Fibroblast of gingiva (primary cell): ENCODE measurements at regions not wholly inside any gene's neighbourhood (a gene's known extent, or its start where the extent isn't known, plus 50 kb on each side); places are given as distances from the start of the nearest gene placed in this dataset.

ENCODE experiments used
- DNase-seq: peaks from one replicate; pipeline ENCODE4 v3.0.0-alpha.2; 2011; ENCODE audit warnings: low read depth

- no peak for DNase-seq
These were observed 322.1 kb downstream of the BLID start for GRCh38 chr11:121793916-121794315.

DNA sequence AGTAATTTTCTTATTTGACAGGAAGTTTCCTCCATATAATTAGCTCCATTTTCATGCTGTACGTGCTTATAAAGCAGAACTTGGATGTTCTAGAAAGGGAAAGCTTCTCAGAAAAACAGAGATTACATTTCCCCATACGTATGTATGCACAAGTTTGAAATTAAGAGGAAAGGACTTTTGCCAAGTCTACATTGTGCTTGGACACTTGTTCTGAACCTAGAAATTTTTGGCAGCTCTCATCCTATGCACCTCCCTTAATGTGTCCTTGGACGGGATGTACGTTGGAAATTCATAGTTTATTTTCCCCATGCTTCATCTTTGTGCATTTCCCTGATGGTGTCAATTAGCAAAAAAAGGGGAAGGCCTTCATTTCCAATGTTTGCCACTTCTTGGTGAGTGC lies 322.7 kb downstream of the BLID start:
- DNase-seq = peak; percentile 23

DNA sequence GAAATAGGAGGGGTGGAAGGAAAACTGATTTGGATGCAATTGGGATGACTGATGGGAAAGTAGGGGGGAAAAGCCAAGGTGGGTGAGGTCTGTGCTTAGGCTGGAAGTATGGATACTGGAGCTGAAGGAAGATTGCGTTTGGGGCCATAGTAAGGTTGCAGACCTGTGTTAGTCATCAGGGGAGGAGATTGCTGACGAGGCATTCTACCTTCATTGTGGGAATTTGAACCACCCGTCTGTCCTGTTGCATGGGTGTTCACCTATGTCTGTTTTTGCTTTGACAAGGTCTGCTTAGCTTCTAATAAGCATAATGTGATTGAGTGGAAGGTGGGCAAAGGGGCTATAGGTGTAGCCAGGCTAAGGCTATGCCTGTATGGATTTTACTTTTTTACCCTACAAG lies 323.8 kb downstream of the BLID start:
- no peak for DNase-seq

DNA sequence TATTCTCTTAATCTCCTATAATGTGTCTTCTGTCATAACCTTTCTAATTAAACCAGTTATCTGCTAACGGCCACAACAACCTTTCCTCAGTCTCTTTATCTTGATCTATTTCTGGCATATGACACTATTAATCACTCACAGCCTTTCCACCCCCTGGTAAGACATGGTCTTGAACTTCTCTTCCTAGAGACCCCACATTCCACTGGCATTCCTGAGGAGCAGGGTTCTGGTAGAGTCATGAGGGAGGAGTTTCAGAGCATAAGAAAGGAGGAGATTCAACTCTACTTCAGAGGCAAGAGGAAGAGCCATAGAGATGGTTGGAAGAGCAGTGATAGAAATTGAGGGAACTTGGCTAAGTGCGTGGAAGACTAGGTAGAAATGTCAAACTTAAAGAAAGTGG lies 325.6 kb downstream of the BLID start:
- no peak for DNase-seq

GRCh38 chr11:121780971-121781370 lies 328.2 kb upstream of the SORL1-AS1 start:
- no peak for DNase-seq

DNA sequence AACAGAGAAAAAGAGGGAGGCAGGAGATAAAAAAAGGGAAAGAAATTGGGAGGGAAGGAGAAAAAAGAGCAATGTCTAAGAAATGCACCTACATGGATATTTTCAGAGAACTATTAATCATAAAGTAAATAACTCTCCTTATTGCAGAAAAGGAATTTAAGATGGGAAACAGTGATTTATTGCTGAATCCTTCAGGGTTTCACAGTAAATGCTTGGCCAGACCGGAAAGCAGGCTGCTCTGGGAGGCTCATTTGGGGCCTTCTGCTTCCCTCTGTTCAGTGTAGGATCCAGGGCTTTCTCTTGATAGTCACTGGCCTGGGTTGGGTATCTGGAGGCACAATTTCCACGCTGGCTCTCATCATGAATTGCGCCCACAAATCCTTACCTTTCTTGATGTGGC lies 324.3 kb upstream of the SORL1-AS1 start:
- no peak for DNase-seq

- DNase-seq = no peak
These were observed 322.5 kb upstream of the SORL1-AS1 start for GRCh38 chr11:121775276-121775675.

DNA sequence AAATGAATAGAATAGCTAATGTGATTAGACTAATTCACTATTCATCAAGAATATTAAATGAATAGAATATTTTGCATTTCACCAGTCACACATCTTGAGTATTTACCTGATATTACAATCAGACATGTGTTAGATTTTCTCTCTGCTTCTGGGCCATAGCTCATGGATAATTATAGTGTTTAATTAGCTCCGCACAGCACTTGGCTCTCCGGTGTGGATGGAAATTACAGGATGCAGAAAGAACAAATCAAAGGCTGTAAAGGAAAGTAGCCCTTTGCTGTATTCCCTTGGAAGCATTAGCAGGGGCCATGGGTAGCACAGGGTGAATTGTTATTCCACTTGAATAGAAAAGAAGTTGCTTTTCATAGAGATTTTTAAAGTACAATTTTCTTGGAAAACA lies 320.3 kb upstream of the SORL1-AS1 start:
- no peak for DNase-seq

- no peak for DNase-seq
These were observed 318.3 kb upstream of the SORL1-AS1 start for GRCh38 chr11:121770939-121771595.

GRCh38 chr11:121769191-121769590 lies 316.4 kb upstream of the SORL1-AS1 start:
- no peak for DNase-seq

GRCh38 chr11:121767433-121767832 lies 314.7 kb upstream of the SORL1-AS1 start:
- DNase-seq = no peak

GRCh38 chr11:121766991-121767390 lies 314.2 kb upstream of the SORL1-AS1 start:
- DNase-seq = no peak

- DNase-seq = no peak
These were observed 313.4 kb upstream of the SORL1-AS1 start for GRCh38 chr11:121766166-121766565.

- no peak for DNase-seq
These were observed 310.8 kb upstream of the SORL1-AS1 start for GRCh38 chr11:121763526-121763925.

GRCh38 chr11:121762820-121763219 lies 310.1 kb upstream of the SORL1-AS1 start:
- DNase-seq = peak; percentile 18

- DNase-seq = no peak
These were observed 308.4 kb upstream of the SORL1-AS1 start for GRCh38 chr11:121761186-121761585.

DNA sequence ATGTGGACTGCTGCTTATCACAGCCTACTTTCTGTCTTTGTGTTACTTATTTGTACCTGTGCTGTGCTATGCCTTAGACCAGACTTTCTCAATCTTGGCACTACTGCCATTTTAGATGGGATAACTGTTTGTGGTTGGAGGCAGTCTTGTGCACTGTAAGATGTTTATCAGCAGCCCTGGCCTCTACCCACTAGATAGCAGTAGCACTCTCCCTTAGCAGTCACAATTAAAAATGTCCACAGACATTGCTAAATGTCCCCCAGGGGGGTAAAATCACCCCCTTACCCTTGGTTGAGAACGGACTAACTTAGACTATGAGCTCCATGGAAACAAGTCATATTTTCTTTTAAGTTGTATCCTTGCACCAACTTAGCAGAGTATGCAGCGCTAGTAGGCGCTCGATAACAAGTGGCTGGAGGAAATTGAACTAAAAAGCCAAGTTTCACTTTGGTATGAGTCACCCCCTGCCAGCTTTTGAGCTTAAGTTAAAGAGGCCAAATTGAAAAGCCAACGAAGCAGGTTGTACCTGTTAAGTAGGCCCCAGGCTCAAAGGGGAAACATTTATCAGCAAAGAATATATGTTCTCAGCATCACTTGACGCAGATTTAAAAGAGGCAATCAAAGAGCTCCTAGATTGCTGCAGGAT lies 304.8 kb upstream of the SORL1-AS1 start:
- peak; percentile 9 for DNase-seq

DNA sequence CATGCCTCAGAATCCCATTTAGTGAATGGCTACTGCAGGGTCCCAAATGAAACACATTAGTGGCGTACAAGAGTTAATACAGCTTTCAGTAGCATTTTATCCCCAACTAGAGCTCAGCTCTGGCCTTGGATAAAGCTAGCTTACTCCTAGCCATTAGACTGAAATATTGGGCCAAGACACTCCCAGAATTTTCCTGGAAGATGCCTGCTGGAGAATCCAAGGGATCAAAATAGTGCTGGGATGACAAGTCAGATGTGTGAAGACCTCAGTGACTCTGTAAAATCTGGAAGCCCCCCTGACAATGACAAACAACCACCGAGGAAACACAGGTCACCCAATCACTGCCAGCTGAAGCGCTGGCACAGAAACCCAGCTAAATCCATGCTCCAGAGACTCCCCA lies 303.1 kb upstream of the SORL1-AS1 start:
- DNase-seq = no peak

DNA sequence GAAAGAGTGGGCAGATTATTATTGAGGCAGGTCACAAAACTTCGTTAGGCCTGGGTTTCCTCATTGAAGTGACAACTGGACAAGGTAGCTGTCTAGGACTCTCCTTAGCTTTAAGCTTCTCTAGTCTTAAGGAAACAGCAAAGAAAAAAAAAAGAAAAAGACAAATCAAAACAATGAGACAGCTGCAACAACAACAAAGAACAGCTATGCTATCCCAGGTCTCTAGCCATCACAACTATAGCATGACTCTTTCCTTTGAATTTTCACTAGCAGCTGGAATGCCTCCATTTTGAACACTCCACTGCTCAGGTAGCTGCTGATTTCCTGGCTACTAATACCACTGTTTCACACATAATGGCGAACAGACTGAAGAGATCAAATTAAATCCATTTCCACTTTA lies 302.4 kb upstream of the SORL1-AS1 start:
- no peak for DNase-seq

- DNase-seq = peak; percentile 34
These were observed 301.8 kb upstream of the SORL1-AS1 start for GRCh38 chr11:121754598-121754997.

- no peak for DNase-seq
These were observed 296.9 kb upstream of the SORL1-AS1 start for GRCh38 chr11:121749691-121750090.

- no peak for DNase-seq
These were observed 295.3 kb upstream of the SORL1-AS1 start for GRCh38 chr11:121748068-121748467.

DNA sequence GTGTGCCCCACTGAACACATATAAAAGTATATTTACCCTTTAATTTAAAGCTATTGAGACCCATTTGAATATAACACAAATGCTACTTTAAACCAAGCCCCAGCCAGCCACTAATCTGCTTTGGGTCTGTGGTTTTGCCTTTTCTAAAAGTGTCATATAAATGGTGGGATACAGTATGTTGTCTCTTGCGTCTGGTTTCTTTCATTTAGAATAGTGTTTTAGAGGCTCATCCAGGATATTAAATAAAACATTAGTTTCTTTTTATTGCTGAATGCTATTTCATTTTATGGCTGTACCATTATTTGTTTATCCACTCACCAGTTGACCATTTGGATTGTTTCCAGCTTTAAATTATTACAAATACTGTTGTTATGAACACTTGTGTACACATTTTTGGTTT lies 290.5 kb upstream of the SORL1-AS1 start:
- no peak for DNase-seq

GRCh38 chr11:121741761-121742361 lies 289.1 kb upstream of the SORL1-AS1 start:
- peak; percentile 59 for DNase-seq
